ENCODE measurements at regions not wholly inside any gene's neighbourhood (a gene's known extent, or its start where the extent isn't known, plus 50 kb on each side); places are given as distances from the start of the nearest gene placed in this dataset.

- no peak overlapping the region for H4K5ac ChIP-seq (ENCODE audit: low read depth, low read length)
- H4K8ac ChIP-seq (ENCODE audit: low read depth in 2 of 2, low read length in 2 of 2) = no peak overlapping the region
- ATAC-seq (ENCODE audit: low read depth) = no peak
- no peak overlapping the region for H2BK15ac ChIP-seq (ENCODE audit: low read depth, low read length)
- in situ Hi-C loops (cut with MboI; ENCODE audit: low sequenced_read_pairs) (no loop called here), intact Hi-C loops (cut with micrococcal nuclease) (no loop called here), dilution Hi-C loops (cut with HindIII; ENCODE audit: low sequenced_read_pairs, unreplicated experiment) (no loop called here)
- CTCF ChIA-PET = no interaction called here
- no peak for DNase-seq
- no peaks in the 10 kb centered on the region for H3K36me3 ChIP-seq (ENCODE audit: control insufficient read depth, insufficient read depth, low read length)
- H2AK5ac ChIP-seq (ENCODE audit: low read depth, low read length) = no peak overlapping the region
- H3K79me1 ChIP-seq (ENCODE audit: low read depth in 1 of 2, low read length in 2 of 2) = no peaks in the 10 kb centered on the region
- POLR2A ChIA-PET (ENCODE audit: unreplicated experiment) = no interaction called here
- peaks cover 2% of the 10 kb centered on the region; the same call in 1 of the 2 replicates for H3K27me3 ChIP-seq (ENCODE audit: control insufficient read depth, insufficient read depth, low read length)
- H3K27ac ChIP-seq (ENCODE audit: insufficient read depth, low read length) = no peak overlapping the region
- no peaks in the 10 kb centered on the region for H3K9me1 ChIP-seq (ENCODE audit: insufficient read depth, low read length)
- no peak overlapping the region for H2BK120ac ChIP-seq (ENCODE audit: low read depth, low read length)
- H3K4me2 ChIP-seq (ENCODE audit: low read depth, low read length) = no peak overlapping the region
- no TSS peak for BruUV-seq (replicated peaks)
- H3K4me3 ChIP-seq (ENCODE audit: insufficient read depth, low read depth, low read length) = no peak overlapping the region
- no peak overlapping the region for H3K4ac ChIP-seq (ENCODE audit: low read depth, low read length)
- no peak overlapping the region for H4K91ac ChIP-seq (ENCODE audit: insufficient read depth, low read depth, low read length)
- H3K4me1 ChIP-seq (ENCODE audit: control insufficient read depth, insufficient read depth, low read length) = no peaks in the 10 kb centered on the region
- H3K23ac ChIP-seq (ENCODE audit: low read depth, low read length) = no peak overlapping the region
- H2BK5ac ChIP-seq (ENCODE audit: low read depth, low read length, poor library complexity, severe bottlenecking) = no peak overlapping the region
- H2BK20ac ChIP-seq (ENCODE audit: low read depth, low read length) = no peak overlapping the region
- H3K18ac ChIP-seq (ENCODE audit: low read depth, low read length) = no peak overlapping the region
- no peaks in the 10 kb centered on the region for H4K20me1 ChIP-seq (ENCODE audit: insufficient read depth, low read length)
- no peak for TF ChIP-seq RCOR1 (IDR thresholded peaks at IDR 0.05; ENCODE audit: insufficient replicate concordance, low read length)
- no peak for TF ChIP-seq ELK1 (IDR thresholded peaks at IDR 0.05; ENCODE audit: borderline replicate concordance, low read depth, low read length)
- TF ChIP-seq MAFK (IDR thresholded peaks at IDR 0.05; ENCODE audit: low read depth, low read length) = no peak
- TF ChIP-seq MAZ (IDR thresholded peaks at IDR 0.05; ENCODE audit: borderline replicate concordance, low read depth, low read length) = no peak
- TF ChIP-seq RFX5 (IDR thresholded peaks at IDR 0.05; ENCODE audit: low read depth, low read length) = no peak
- no peak for TF ChIP-seq SMC3 (IDR thresholded peaks at IDR 0.05; ENCODE audit: low read depth, low read length)
- TF ChIP-seq FOS (IDR thresholded peaks at IDR 0.05; ENCODE audit: low read depth, low read length) = no peak
- H3K9ac ChIP-seq (ENCODE audit: low read depth, low read length) = no peak overlapping the region
- no peak overlapping the region for H3K56ac ChIP-seq (ENCODE audit: extremely low read depth, insufficient read depth, low read length)
- no peak overlapping the region for H2AK9ac ChIP-seq (replicated peaks; ENCODE audit: low read depth, low read length, poor library complexity)
- no peaks in the 10 kb centered on the region for H3K9me3 ChIP-seq (ENCODE audit: control insufficient read depth, insufficient read depth, low read length)
- no peak overlapping the region for H2AFZ ChIP-seq (replicated peaks; ENCODE audit: low read length, poor library complexity)
- WGBS, 2 experiments (ENCODE audit: extremely low coverage in 2 of 2, insufficient read length in 1 of 2) = 17% methylated on average over 1 of the region's 4 CpGs; no CpG with 5 or more reads in 1 of the 2 experiments
- no peak overlapping the region for H3K14ac ChIP-seq (replicated peaks; ENCODE audit: low read depth, low read length)
Observed at GRCh38 chr2:56118474-56118873, 65.3 kb upstream of the CCDC85A start.

All from IMR-90 (cell line).